Fibroblast of lung (primary cell): ENCODE measurements at regions not wholly inside any gene's neighbourhood (a gene's known extent, or its start where the extent isn't known, plus 50 kb on each side); places are given as distances from the start of the nearest gene placed in this dataset.

ENCODE experiments used
- DNase-seq, 2 donors: peaks; one replicate each; pipeline versions ENCODE4 v3.0.0 to v3.0.0-alpha.2; 2010; ENCODE audit warnings: low read depth in 2 of 2
- H2AFZ ChIP-seq: 2 replicates; pipeline ENCODE4 v1.5.1; 2012; ENCODE audit warnings: low read length, control low read depth, inconsistent platforms
- H3K27ac ChIP-seq: 2 replicates; pipeline ENCODE4 v1.5.1; 2011; ENCODE audit warnings: low read length, control low read depth; ENCODE audit not compliant: insufficient read depth
- H3K27me3 ChIP-seq: 2 replicates; pipeline ENCODE4 v1.5.1; 2011; ENCODE audit warnings: mild to moderate bottlenecking, low read length; ENCODE audit not compliant: control insufficient read depth, insufficient read depth
- H3K36me3 ChIP-seq: 2 replicates; pipeline ENCODE4 v1.5.1; 2011; ENCODE audit warnings: low read length; ENCODE audit not compliant: control insufficient read depth, insufficient read depth
- H3K4me1 ChIP-seq: 2 replicates; pipeline ENCODE4 v1.5.1; 2011; ENCODE audit warnings: low read length; ENCODE audit not compliant: control insufficient read depth, insufficient read depth; ENCODE audit errors: extremely low read depth
- H3K4me2 ChIP-seq: 2 replicates; pipeline ENCODE4 v1.5.1; 2011; ENCODE audit warnings: low read length, control low read depth; ENCODE audit not compliant: insufficient read depth; ENCODE audit errors: extremely low read depth
- H3K4me3 ChIP-seq, 4 experiments: fragments of 200-600 bp in 1 of 4; sonication (generic) in 1 of 4; replicated peaks in 1 of 4; 2 replicates each; pipeline ENCODE4 v1.5.1; 2011 to 2016; ENCODE audit warnings: low read length in 4 of 4, low read depth in 3 of 4, mild to moderate bottlenecking in 3 of 4, control low read depth in 2 of 4, inconsistent platforms in 1 of 4, mixed read lengths in 1 of 4; ENCODE audit not compliant: insufficient read depth in 1 of 4; ENCODE audit errors: control extremely low read depth in 1 of 4
- H3K79me2 ChIP-seq: 2 replicates; pipeline ENCODE4 v1.5.1; 2012; ENCODE audit warnings: mild to moderate bottlenecking, low read length, inconsistent platforms; ENCODE audit not compliant: control insufficient read depth, insufficient read depth
- H3K9ac ChIP-seq: 2 replicates; pipeline ENCODE4 v1.5.1; 2011; ENCODE audit warnings: mild to moderate bottlenecking, low read length, control low read depth; ENCODE audit not compliant: insufficient read depth
- H3K9me3 ChIP-seq: 2 replicates; pipeline ENCODE4 v1.5.1; 2012; ENCODE audit warnings: low read depth, low read length; ENCODE audit not compliant: control insufficient read depth, insufficient read depth
- H4K20me1 ChIP-seq: 2 replicates; pipeline ENCODE4 v1.5.1; 2011; ENCODE audit warnings: low read length; ENCODE audit not compliant: control insufficient read depth, insufficient read depth; ENCODE audit errors: extremely low read depth
- CTCF ChIP-seq, 2 donors: IDR thresholded peaks in 1 of 2; conservative IDR thresholded peaks in 1 of 2; 1 replicate in 1 of 2; 2 replicates in 1 of 2; pipeline ENCODE4 v1.5.1; 2011 to 2012; ENCODE audit warnings: low read length in 2 of 2, control low read depth in 1 of 2, inconsistent platforms in 1 of 2, low read depth in 1 of 2, mild to moderate bottlenecking in 1 of 2
- EZH2 ChIP-seq: IDR thresholded peaks from 2 replicates; pipeline ENCODE4 v1.5.1; 2012; ENCODE audit warnings: low read length, control low read depth, mild to moderate bottlenecking; ENCODE audit errors: missing control alignments

- H2AFZ ChIP-seq, result no peak overlapping the region
- H4K20me1 ChIP-seq, result no peaks in the 10 kb centered on the region
- DNase-seq, result no peak
- H3K4me3 ChIP-seq, result no peak overlapping the region
- H3K27ac ChIP-seq, result no peak overlapping the region
- H3K4me2 ChIP-seq, result no peak overlapping the region
- H3K9me3 ChIP-seq, result no peaks in the 10 kb centered on the region
- no peaks in the 10 kb centered on the region for H3K79me2 ChIP-seq
- no peaks in the 10 kb centered on the region for H3K36me3 ChIP-seq
- peaks cover 10% of the 10 kb centered on the region for H3K27me3 ChIP-seq
- TF ChIP-seq EZH2 (no peak), CTCF (conservative IDR thresholded peaks at IDR 0.05 in 1 of 2, IDR thresholded peaks at IDR 0.05 in 1 of 2; ENCODE audit: low read depth in 1 of 2, low read length in 2 of 2) (no peak)
- H3K4me1 ChIP-seq, result no peaks in the 10 kb centered on the region
- H3K9ac ChIP-seq, result no peak overlapping the region
These were observed 82.4 kb upstream of the RTL6 start for GRCh38 chr22:44580176-44581095.

- Histone ChIP-seq H3K4me3 (no peak overlapping the region), H3K27ac (no peak overlapping the region), H3K4me1 (no peaks in the 10 kb centered on the region), H3K9me3 (no peaks in the 10 kb centered on the region), H3K27me3 (peaks cover 11% of the 10 kb centered on the region), H3K9ac (no peak overlapping the region), H3K4me2 (no peak overlapping the region), H4K20me1 (no peaks in the 10 kb centered on the region), H2AFZ (no peak overlapping the region), H3K79me2 (no peaks in the 10 kb centered on the region), H3K36me3 (no peaks in the 10 kb centered on the region)
- no peak for DNase-seq
- TF ChIP-seq EZH2, result no peak
- no peak for TF ChIP-seq CTCF (conservative IDR thresholded peaks at IDR 0.05 in 1 of 2, IDR thresholded peaks at IDR 0.05 in 1 of 2; ENCODE audit: low read depth in 1 of 2, low read length in 2 of 2)
These were observed 80.6 kb upstream of the RTL6 start for GRCh38 chr22:44578516-44579230.

- H3K79me2 ChIP-seq, result no peaks in the 10 kb centered on the region
- TF ChIP-seq CTCF (conservative IDR thresholded peaks at IDR 0.05 in 1 of 2, IDR thresholded peaks at IDR 0.05 in 1 of 2; ENCODE audit: low read depth in 1 of 2, low read length in 2 of 2), result no peak
- TF ChIP-seq EZH2, result no peak
- H3K9me3 ChIP-seq, result no peaks in the 10 kb centered on the region
- no peaks in the 10 kb centered on the region for H3K4me1 ChIP-seq
- no peaks in the 10 kb centered on the region for H3K36me3 ChIP-seq
- peaks cover 11% of the 10 kb centered on the region for H3K27me3 ChIP-seq
- H4K20me1 ChIP-seq, result no peaks in the 10 kb centered on the region
- no peak overlapping the region for H2AFZ ChIP-seq
- no peak overlapping the region for H3K4me3 ChIP-seq
- H3K9ac ChIP-seq, result no peak overlapping the region
- DNase-seq, result no peak
- no peak overlapping the region for H3K4me2 ChIP-seq
- no peak overlapping the region for H3K27ac ChIP-seq
These were observed 80.1 kb upstream of the RTL6 start for GRCh38 chr22:44578110-44578457.
